HG02678 (cell line): ENCODE measurements at regions not wholly inside any gene's neighbourhood (a gene's known extent, or its start where the extent isn't known, plus 50 kb on each side); places are given as distances from the start of the nearest gene placed in this dataset.

ENCODE experiments used
- ATAC-seq: cut with Tn5 transposase; IDR thresholded peaks from one replicate; pipeline ENCODE4 v1.9.1; 2021; ENCODE audit warnings: mild to moderate bottlenecking, moderate library complexity; ENCODE audit not compliant: unreplicated experiment

DNA sequence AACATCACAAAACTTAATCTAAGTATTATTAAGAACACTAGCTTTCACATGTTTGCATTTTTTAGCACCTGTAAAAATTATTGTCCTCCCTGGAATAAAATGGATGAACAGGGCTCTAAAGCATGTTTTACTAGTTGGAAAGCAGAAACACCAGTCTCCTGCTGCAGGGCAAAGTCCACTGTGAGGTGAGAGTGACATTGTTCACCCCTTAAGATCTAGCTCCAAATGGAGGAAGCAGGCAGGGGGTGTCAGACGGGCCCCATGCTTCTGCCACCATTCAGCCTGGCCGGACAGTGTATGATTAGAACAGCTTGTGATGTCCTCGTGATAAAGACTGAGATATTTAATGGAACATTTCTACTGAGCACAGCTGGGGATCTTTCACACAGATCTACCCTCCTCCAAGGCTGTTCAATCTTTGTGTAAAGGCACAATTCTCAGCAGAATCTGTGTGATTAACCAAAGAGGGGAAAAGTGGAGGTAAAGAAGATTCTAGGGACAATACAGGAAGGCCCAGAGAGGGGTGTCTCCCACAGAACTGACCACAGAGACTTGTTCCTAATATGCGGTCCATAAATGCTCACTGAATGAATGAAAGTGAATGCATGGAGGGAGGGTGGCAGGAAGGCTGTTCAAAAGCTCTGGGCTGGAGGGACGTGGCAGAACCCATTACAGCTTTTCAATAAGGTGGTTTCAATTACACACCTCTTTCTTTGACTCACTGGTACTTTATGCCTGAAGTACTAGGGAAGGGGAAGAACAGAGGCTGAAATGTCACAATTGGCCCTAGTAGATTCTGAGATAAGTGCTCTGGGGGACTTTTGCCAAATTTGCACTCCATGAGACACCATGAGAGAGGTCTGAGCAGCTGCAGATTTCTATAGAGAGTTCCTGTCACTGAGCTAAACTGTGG is 239.1 kb upstream of the ARHGAP20 start:
- no peak for ATAC-seq

DNA sequence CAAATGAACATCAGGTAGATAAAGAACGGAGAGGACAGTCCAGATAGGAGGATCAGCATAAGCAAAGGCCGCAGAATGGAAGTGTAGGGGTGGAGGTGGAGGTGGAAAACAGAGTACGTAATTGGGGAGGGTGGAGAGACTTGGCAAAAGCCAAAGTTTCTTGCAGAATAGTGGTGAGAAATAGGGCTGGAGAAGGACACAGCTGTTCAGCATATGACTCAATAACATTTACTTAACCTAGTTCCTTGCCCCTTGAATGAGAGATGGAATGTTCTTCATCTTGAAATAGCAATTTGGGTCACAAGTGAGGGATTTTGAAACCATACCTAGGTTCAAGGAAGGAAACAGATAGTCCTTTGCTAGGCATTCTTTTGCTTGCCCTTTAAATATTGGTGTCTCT is 235.9 kb upstream of the ARHGAP20 start:
- ATAC-seq: no peak

DNA sequence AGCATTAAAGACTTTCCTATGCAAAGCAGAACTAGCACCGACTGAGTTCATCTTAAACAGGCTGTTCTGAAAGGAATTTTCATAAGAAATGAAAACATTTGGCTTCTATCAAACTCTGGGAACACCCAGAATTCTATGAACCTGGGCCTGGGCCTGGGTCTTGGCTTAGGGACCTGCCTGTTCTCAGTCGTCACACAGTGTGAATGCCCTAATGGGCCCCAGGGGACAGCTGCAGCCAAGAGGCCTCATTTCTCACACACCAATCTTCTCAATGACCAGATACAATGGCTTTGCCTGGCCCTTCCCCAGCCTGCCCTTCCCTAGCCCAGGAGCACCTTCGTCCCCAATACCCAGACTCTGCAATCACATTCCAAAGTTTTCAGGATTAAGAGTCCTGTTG is 234.9 kb upstream of the ARHGAP20 start:
- ATAC-seq: no peak

DNA sequence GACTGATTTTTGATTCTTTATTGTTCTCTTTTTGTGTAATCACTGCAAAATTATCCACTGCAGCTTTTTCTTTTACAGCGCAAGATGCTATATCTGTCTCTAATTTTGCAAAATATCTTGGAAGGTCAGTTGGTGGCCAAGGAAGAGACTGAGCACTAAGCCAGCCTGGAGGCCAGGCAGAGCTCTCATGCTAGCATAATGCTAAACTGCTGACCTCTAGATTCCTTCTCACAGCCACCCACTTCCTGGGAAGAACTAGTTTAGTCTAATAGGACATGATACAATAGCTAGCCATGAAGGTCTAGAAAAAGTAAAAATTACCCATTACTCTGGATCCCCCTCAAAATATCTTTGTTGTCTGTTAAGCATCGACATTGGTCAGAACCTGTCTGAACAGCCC is 227.2 kb upstream of the ARHGAP20 start:
- ATAC-seq: no peak

DNA sequence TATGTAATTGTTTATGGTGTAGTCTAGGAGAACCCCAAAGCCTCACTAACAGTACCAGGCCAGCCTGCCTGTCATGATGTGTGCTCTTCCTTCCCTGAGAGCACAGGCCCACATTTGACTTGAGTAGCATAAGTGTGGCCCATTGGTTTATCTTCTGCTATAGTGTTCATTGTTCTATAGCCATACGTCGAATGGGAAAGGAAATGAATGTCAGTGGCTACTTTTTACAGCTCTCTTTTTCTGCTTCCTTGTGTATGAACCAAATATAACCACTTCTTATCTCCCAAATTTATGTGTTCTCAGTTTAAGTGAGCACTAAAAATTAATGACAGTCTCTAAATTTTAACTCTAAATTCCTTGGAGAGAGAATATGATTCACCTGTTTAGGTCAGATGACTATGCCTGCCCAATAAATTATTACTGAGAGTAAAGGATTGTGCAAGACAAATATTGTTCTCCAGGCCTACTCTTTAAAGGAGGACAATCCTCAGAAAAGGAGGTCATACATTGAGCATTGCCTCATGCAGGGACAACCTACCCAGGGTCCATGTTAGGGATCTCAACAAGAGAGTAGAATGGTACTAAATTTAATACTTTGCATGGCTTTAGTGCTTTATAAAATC is 222.9 kb upstream of the ARHGAP20 start:
- ATAC-seq: no peak

DNA sequence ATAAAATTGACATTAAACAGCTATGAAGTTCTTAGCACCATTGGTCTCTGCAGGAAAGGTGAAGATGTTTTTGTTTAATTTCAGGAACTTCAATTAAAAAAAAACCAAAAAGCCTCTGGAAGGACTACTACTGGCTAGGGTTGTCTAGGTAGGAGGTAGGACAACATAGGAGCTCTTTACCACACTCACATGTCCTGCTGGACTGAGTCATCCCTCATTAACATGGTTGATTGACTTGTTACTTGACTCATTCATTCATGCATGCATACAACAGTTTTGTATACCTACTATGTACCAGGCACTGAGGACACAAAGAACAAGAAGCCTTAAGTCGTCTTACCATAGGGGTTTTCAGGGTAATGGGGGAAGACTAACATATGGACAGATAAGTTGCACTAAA is 216.9 kb upstream of the ARHGAP20 start:
- no peak for ATAC-seq

DNA sequence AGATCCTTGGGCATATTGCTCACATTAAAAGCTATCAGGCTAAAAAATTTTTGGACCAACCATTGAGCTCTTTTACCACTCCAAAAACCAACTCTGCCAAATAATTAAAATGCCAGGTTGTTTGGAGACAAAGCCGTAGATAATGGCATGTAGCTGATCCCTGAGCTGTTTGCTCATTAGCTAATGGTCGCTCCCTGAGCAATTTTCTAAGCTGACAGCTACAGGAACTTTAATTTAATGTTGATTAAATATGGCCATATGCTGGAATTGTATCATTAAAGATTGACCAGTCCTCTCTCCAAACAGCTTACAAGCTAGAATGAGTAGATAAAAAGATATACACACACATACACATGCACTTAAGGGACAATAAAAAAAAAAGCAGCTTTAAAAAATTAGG is 216.2 kb upstream of the ARHGAP20 start:
- ATAC-seq: no peak

DNA sequence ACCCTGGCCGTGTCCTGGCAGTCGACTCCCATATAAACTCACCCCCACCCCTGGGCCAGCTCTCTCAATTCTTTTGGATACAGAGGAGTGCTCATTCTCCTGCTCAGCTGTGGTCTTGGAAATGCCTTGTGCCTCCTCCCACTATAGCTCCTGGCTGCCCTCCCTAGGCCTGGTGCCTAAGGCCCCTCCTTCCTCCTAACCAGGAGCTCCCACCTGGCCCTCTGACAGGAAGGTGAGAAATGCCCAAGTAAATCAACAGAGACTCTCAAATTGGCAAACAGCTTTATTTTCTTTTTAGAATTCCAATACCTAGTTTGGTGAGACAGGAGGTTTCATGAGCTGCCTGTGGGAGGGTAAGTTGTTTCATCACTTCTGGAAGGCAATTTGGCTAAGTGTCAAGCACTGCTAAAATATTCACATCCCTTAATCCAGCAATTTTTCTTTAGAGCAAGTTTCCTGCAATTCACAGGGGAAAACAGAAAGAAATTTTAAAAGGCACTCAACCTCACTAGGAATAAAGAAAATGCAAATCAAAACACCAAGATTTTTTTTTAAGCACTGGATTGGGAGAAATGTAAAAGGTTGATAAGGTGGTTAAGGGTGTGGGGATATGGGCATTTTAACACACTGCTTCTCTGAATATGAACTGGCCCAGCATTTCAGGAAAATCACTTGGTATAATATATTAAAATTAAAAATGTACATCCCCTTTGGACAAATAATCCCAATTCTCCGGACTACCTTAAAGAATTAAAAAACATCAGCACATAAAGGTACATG is 209.7 kb upstream of the ARHGAP20 start:
- ATAC-seq: no peak

DNA sequence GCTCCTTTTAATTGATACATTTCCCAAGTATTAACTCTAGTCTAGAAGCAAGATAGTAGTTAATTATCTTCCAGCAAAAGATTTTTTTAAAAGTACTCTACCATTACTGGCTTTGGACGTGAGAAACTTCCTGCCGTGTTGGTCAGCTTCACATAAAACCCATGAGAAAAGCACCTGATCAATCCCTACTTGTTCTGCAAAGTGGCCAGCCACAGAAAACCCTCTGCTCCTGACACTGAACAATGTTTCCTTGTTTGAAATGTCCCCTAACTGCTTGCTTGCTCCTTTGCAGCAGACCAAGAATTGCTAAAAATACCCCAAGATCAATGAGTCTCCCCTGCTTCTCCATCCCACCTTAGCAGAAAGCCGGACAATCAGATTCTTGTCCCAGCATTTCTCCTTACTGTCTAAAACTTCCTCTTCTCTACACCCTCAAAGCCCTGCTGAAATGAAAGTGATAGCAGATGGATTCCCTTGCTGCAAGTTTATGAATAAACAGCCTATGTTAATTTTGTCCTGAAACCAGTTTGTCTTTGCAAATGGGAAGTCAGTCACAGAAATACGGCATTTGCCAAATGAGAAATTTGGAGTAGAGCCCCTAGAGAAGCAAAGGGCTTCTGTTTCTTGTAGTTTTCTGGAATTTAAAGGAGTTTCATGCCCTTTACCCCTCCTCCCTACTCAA is 207.1 kb upstream of the ARHGAP20 start:
- peak; percentile 73 for ATAC-seq

DNA sequence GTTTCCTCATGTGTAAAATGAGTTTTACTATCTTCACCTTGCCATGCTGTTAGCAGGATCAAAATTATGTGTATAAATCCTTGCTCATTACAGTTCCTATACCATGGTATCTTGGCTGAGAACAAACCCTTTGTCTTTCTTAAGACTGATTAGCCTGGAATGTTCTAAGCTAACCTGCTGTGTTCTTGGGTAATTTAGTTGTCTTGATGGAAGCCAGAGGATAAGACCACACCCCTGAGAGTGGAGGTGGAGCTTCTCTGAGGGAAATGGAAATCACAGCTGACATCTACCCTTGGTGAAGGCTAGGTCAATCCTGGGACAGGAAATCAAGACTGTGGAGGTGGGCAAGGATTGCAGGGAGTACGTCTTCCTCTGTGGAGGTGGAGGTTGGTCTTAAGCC is 206.1 kb upstream of the ARHGAP20 start:
- ATAC-seq: no peak

DNA sequence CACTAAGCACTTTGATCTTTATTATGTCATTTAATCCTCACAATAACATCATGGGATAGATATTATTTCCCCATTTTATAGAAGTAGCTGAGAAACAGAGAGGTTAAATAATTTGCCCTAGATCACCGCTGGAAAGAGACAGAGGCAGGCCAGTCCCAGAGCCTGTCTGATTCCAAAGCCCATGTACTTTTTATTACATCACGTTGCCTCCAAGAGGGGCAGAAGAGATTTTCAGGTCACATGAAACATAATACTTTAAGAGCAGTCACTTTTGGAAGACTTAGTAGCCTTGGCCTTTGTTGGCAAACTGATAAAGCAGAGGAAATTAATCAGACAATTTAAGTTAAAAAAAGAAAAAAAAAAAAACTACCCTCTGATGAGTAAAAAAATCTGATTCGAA is 200.2 kb upstream of the ARHGAP20 start:
- ATAC-seq: no peak

DNA sequence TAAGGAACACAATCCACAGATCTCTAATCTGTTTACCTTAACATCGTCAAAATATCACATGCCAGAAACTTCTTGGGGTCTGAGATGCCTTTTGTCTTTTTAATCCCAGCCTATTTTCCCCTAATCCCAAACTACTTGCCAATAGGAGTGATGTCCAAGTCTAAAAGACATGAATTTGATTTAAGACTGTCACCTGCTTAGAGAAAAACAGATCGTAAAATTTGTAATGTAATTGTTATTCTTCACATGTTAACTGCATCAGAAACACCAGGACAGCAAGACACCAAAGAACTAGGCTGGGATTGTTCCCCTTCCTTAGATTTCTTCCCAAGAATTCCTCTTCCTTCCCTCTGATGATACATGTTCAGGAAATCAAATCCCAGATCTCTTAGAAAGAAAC is 198.1 kb upstream of the ARHGAP20 start:
- no peak for ATAC-seq

DNA sequence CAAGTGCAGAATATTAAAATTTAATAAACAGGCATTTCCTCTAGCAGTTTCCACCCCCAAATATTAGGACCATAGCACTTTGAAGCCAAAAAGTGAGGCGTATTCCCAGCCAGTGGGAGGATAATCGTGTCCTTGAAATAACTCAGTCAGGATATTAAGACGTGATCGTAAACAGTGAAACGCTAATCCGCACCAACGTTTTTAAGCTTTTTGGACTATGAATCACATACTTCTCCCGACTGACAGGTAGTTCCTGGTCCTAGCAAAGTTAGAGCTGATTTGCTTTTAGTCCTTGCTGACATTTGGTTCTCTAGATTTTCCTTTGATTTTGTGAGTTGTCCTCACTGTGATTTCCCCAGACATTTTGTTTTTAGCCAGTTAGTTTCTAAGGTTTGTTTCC is 197.1 kb upstream of the ARHGAP20 start:
- ATAC-seq: no peak

DNA sequence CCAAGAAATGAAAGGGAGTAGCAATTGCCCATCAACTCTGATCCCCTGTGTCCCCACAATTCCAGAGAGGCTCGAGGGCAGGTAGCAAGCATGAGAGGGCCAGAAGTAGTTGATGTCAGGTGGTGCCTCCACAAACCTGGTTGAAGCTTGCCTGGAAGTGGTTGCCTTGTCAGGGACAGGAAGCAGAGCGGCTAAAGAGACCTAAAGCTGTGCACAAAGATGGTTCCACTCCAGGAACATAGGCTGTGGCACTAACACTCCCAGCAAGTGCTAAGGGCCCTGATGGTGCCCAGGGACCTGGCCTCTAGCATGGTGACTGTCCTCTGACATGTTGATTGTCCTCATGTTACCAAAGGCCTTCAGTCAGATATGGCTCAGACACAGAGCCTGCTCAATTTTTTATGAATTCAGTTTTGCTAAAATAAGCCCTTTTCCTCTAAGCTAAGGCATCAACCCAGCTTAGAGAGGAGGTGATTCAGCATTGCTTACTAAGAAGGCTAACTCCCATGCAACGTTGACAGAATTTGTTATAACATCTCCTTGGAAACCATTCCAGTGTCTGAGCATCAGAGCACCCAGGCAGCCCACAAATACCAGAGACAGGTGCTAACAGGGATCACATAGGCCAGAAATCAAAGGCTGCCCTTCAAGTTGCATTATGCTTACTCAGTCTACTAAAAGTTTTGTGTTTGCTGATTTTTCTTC is 196.3 kb upstream of the ARHGAP20 start:
- ATAC-seq: no peak

DNA sequence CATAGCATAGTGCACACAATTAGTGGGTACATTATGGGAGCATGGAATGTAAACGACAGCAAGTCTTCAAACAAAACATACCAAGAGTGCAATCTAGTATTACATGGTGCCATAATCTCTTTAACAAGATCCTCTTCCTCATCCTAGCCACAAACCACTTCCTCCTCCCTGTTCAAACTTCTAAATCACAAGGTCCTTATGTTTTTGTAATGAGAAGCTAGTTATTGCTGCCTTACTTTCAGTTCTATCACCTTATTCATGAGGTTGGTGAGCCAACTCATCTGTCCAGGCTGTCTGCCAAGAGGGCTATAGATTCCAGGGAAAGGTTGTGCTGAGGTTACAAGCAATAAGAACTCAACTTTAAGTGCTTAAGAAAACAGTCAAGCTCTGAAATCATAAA is 195.4 kb upstream of the ARHGAP20 start:
- ATAC-seq: peak; percentile 49

DNA sequence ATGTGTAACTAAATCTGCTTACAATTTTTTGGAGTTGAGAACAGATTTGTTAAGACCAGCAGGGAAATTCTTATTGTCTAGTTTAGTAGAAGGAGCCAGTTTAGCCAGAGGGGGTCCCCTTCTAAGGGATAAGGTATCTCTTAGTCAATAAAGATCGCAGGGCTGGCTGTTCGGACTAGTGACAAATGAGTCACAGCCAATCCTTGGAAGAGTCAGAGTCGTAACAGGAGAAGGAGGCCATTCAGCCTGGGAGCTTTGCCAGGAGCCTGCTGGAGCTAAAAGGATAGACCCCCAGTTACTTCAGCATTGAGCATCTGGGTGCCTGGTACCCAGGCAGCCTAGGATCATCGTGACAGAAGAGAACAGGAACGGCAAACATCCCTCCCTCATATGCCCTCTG is 191.6 kb upstream of the ARHGAP20 start:
- no peak for ATAC-seq

DNA sequence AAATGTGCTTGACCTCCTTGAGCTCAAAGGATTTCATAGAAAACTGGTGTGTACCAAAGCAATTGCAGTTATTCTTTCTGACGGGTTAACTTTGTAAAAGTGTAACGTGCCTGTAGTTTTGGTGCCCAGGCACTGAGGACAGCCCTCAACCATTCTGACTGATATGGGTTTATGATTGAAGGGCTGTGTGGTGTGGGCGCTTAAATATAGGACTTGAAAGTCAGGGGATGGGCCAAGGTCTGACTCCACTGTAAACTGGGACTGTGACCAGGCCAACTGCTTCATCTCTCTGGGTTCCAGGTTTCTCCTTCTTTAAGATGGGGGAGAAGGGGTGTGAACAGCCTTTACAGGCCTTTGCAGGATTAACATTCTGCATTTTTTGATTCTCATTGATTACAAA is 191.1 kb upstream of the ARHGAP20 start:
- ATAC-seq: peak; percentile 52

DNA sequence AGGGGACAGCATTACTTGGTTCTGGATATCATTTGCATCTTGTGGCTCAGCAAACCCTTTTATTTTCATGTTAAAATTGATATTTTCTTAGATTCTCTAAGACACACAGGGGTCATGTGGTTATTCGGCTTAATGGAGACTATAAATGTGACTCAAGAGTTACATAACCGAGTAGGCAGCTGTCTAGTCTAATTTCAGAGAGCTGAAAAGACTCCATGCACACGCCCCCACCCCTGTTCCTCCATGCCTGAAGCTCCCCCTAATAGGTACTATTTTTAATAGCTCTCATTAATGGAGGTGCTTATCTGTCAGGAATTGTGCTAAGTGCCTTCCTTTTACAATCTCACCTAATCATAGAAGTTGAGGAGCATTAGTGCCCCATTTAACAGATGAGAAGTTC is 189.2 kb upstream of the ARHGAP20 start:
- ATAC-seq: no peak

DNA sequence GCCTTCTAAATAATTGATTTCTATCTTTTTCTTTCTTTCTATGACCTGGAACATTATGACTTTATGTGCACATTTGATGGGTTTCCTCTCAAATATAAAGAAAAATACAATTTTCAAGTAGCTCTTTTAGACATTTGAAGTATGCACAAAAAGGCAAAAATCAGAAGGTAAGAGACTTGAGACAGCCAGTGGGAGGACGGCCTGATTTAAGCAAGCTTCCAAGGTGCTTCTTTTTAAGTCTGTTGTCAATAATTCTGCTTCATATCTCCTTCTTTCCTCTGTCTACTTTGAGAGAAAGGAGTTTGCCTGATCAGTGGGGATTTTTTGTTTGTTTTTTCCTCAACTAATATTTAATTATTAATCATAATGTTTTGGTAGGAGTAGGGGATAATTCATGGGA is 188.2 kb upstream of the ARHGAP20 start:
- ATAC-seq: no peak

DNA sequence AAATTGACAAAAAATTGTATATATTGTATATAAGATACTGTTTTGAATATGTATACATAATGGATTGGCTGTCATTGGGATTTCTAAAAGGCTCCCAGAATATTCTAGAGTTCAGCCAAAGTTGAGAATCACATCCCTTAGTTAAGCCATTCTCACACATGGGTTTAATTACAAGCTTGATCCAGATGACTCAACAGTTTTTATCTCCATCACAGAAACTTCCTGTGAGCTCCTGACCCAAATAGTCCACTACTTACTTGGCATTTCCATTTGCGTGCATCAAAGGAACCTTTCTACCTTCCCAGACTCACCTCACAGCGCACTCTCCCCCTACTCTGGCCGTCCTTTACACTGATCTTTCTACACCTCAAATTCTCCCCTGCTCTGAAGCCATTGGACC is 184.8 kb upstream of the ARHGAP20 start:
- no peak for ATAC-seq

DNA sequence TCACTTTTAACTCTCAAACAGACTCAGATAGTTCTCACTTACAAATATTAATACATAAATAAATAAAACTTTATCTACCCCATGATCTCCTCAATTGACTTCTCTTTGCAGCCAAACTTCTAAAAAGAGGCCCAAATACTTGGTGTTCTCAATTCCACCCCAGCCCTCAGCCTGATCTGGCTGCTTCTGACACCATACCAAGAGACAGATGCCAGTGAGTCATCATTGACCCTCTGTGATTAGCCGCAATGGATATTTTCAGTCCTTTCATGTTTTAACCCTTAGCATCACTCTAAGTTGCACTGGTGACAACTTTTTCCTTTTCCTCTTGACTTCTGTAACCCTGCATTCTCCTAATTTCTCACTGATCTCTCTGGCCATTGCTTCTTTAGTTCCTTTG is 184.1 kb upstream of the ARHGAP20 start:
- ATAC-seq: no peak
